ENCODE measurements at regions not wholly inside any gene's neighbourhood (a gene's known extent, or its start where the extent isn't known, plus 50 kb on each side); places are given as distances from the start of the nearest gene placed in this dataset.

- no peak for FAIRE-seq
- no peak overlapping the region for H3K4me3 ChIP-seq (ENCODE audit: low read length in 3 of 3)
- H3K4me1 ChIP-seq (ENCODE audit: control insufficient read depth in 2 of 3, insufficient read depth in 2 of 3, low read depth in 1 of 3, low read length in 3 of 3), result no peaks in the 10 kb centered on the region
- DNase-seq, result peak in 2 of 5 donors; percentile 47 to 55
- H3K9me3 ChIP-seq (ENCODE audit: control insufficient read depth in 2 of 3, insufficient read depth in 1 of 3, low read length in 3 of 3), result no peaks in the 10 kb centered on the region
- no peaks in the 10 kb centered on the region for H3K36me3 ChIP-seq (ENCODE audit: control insufficient read depth in 2 of 3, insufficient read depth in 3 of 3, low read length in 3 of 3)
- no peak overlapping the region for H3K9ac ChIP-seq (ENCODE audit: low read length in 3 of 3)
- TF ChIP-seq CTCF (IDR thresholded peaks at IDR 0.05; ENCODE audit: borderline replicate concordance, extremely low read depth, insufficient read depth), result no peak
- intact Hi-C loops (cut with DNase I), result no loop called here
- no peaks in the 10 kb centered on the region for H3K27me3 ChIP-seq (ENCODE audit: control insufficient read depth, insufficient read depth, low read length)
- no peak overlapping the region for H3K27ac ChIP-seq (ENCODE audit: low read depth in 2 of 2, low read length in 2 of 2)
These were observed 71.1 kb upstream of the CTDP1 start for GRCh38 chr18:79608535-79608934.

GRCh38 chr18:79608999-79609461, 70.6 kb upstream of the CTDP1 start:
- no peaks in the 10 kb centered on the region for H3K36me3 ChIP-seq (ENCODE audit: control insufficient read depth in 2 of 3, insufficient read depth in 3 of 3, low read length in 3 of 3)
- H3K4me3 ChIP-seq (ENCODE audit: low read length in 3 of 3), result no peak overlapping the region
- DNase-seq, result peak in 4 of 5 donors; percentile 46 to 56 (median 51)
- intact Hi-C loops (cut with DNase I), result no loop called here
- no peaks in the 10 kb centered on the region for H3K27me3 ChIP-seq (ENCODE audit: control insufficient read depth, insufficient read depth, low read length)
- H3K4me1 ChIP-seq (ENCODE audit: control insufficient read depth in 2 of 3, insufficient read depth in 2 of 3, low read depth in 1 of 3, low read length in 3 of 3), result no peaks in the 10 kb centered on the region
- no peak for TF ChIP-seq CTCF (IDR thresholded peaks at IDR 0.05; ENCODE audit: borderline replicate concordance, extremely low read depth, insufficient read depth)
- FAIRE-seq, result no peak
- H3K9me3 ChIP-seq (ENCODE audit: control insufficient read depth in 2 of 3, insufficient read depth in 1 of 3, low read length in 3 of 3), result no peaks in the 10 kb centered on the region
- no peak overlapping the region for H3K27ac ChIP-seq (ENCODE audit: low read depth in 2 of 2, low read length in 2 of 2)
- H3K9ac ChIP-seq (ENCODE audit: low read length in 3 of 3), result no peak overlapping the region

GRCh38 chr18:79609841-79610281, 69.7 kb upstream of the CTDP1 start:
- Histone ChIP-seq H3K27ac (ENCODE audit: low read depth in 2 of 2, low read length in 2 of 2) (no peak overlapping the region), H3K9me3 (ENCODE audit: control insufficient read depth in 2 of 3, insufficient read depth in 1 of 3, low read length in 3 of 3) (no peaks in the 10 kb centered on the region), H3K27me3 (ENCODE audit: control insufficient read depth, insufficient read depth, low read length) (no peaks in the 10 kb centered on the region), H3K9ac (ENCODE audit: low read length in 3 of 3) (no peak overlapping the region), H3K4me1 (ENCODE audit: control insufficient read depth in 2 of 3, insufficient read depth in 2 of 3, low read depth in 1 of 3, low read length in 3 of 3) (no peaks in the 10 kb centered on the region), H3K36me3 (ENCODE audit: control insufficient read depth in 2 of 3, insufficient read depth in 3 of 3, low read length in 3 of 3) (no peaks in the 10 kb centered on the region), H3K4me3 (ENCODE audit: low read length in 3 of 3) (no peak overlapping the region)
- no peak for FAIRE-seq
- peak in 1 of 5 donors; percentile 65 for DNase-seq
- no peak for TF ChIP-seq CTCF (IDR thresholded peaks at IDR 0.05; ENCODE audit: borderline replicate concordance, extremely low read depth, insufficient read depth)
- intact Hi-C loops (cut with DNase I), result no loop called here

GRCh38 chr18:79610461-79611039, 69.1 kb upstream of the CTDP1 start:
- DNase-seq, result peak in 1 of 5 donors; percentile 62

More at GRCh38 chr18:79610461-79611039, 69.1 kb upstream of the CTDP1 start:
- Histone ChIP-seq H3K4me3 (ENCODE audit: low read length in 3 of 3) (no peak overlapping the region), H3K9ac (ENCODE audit: low read length in 3 of 3) (no peak overlapping the region), H3K36me3 (ENCODE audit: control insufficient read depth in 2 of 3, insufficient read depth in 3 of 3, low read length in 3 of 3) (no peaks in the 10 kb centered on the region), H3K27ac (ENCODE audit: low read depth in 2 of 2, low read length in 2 of 2) (no peak overlapping the region), H3K4me1 (ENCODE audit: control insufficient read depth in 2 of 3, insufficient read depth in 2 of 3, low read depth in 1 of 3, low read length in 3 of 3) (no peaks in the 10 kb centered on the region), H3K27me3 (ENCODE audit: control insufficient read depth, insufficient read depth, low read length) (no peaks in the 10 kb centered on the region), H3K9me3 (ENCODE audit: control insufficient read depth in 2 of 3, insufficient read depth in 1 of 3, low read length in 3 of 3) (no peaks in the 10 kb centered on the region)
- FAIRE-seq, result no peak
- TF ChIP-seq CTCF (IDR thresholded peaks at IDR 0.05; ENCODE audit: borderline replicate concordance, extremely low read depth, insufficient read depth), result no peak
- intact Hi-C loops (cut with DNase I), result no loop called here
